HG03280 (cell line): ENCODE measurements at regions not wholly inside any gene's neighbourhood (a gene's known extent, or its start where the extent isn't known, plus 50 kb on each side); places are given as distances from the start of the nearest gene placed in this dataset.
"Not testable (repeated sequence)": the region's sequence is repeated elsewhere in the genome, so short reads cannot be mapped to it uniquely, and the experiment has no call there.

ENCODE experiments used
- ATAC-seq: cut with Tn5 transposase; IDR thresholded peaks from one replicate; pipeline ENCODE4 v1.9.1; 2021; ENCODE audit warnings: mild to moderate bottlenecking, moderate library complexity; ENCODE audit not compliant: unreplicated experiment

GRCh38 chr2:39875182-39875913 lies 96.3 kb upstream of the THUMPD2 start:
- ATAC-seq: no peak

GRCh38 chr2:39874236-39874635 lies 95.2 kb upstream of the THUMPD2 start:
- no peak for ATAC-seq

GRCh38 chr2:39873586-39873985 lies 94.5 kb upstream of the THUMPD2 start:
- no peak for ATAC-seq

DNA sequence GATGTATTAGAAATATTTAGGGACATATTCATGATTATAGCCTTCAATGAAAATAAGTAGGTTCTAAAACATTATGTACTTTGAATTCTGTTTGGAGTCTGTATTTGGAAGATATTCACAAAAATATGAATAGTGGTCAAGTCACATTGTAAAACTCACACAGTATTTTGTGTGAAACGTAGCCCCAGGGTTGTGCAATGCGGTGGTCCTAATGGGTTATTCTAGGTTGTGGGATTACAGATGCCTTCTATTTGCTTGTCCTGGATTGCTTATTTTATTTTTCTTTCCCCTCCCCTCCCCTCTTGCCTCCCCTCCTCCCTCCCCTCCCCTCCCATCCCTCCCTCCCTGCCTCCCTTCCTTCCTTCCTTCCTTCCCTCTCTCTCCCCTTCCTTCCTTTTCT lies 93.7 kb upstream of the THUMPD2 start:
- no peak for ATAC-seq

GRCh38 chr2:39871291-39871761 lies 92.3 kb upstream of the THUMPD2 start:
- no peak for ATAC-seq

GRCh38 chr2:39870871-39871270 lies 91.8 kb upstream of the THUMPD2 start:
- ATAC-seq: no peak

- no peak for ATAC-seq
These were observed 88.2 kb upstream of the THUMPD2 start for GRCh38 chr2:39867268-39867667.

DNA sequence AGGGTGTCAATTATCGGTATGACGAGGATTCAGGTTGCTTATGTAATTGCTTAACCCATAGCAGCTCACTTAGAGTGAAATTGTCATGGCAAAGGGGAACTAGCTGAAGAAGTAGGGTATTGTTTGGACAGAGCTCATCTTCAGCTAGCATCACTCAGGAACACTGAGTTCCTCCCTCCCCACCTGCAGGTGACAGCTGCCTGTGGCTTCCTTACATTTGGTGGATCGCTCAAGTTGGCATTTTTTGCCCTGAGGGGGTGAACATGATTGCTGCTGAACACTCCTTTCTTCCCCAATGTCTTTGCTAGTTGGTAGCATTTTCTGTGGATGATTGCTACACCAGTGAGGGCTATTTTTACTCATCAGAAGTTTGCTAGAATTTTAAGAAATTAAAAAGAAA lies 86.7 kb upstream of the THUMPD2 start:
- ATAC-seq: no peak

DNA sequence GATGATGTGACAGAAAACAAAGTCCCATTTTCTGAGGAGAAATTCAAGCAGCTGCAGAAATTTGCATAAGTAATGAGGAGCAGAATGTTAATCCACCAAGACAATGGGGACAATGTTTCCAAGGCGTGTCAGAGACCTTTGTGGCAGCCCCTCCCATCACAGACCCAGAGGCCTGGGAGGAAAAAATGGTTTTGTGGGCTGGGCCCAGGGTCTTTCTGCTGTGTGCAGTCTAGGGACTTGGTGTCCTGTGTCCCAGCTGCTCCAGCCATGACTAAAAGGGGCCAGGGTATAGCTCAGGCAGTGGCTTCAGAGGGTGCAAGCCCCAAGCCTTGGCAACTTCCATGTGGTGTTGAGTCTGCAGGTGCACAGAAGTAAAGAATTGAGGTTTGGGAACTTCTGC lies 84.6 kb upstream of the THUMPD2 start:
- ATAC-seq: not testable (repeated sequence)

DNA sequence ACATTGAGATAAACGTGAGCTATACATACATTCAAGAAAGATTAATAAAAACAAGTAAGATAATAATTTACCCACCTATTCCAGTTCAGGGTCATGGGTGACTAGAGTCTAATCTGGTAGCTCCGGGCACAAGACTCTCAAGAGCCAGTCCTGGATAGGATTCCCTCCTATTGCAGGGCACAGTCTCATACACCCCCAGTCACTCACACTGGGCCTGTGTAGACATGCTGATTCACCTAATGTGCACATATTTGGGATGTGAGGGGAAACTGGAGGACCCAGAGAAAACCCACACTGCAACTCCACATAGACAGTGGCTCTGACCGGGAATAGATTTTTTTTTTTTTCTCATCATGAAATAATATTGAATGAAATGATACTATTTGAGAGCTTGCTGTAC lies 81.5 kb upstream of the THUMPD2 start:
- no peak for ATAC-seq

DNA sequence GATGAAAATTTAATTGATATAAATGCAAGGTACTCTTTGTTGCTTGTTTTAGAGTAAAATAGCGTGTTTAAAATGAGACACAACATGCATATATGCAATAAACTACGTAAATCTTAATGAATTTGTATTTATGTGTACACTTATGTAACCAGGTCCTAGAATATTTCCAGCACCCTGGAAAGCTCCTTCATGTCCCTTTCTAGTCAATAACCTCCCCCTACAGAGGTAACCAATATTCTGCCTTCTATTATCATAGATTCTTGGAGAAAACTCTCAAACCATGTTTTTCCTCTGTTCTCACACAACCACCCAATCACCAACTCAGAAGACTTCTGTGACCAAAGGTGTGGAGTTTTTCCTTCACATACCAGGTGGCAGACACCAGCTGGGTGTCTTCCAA lies 79.6 kb upstream of the THUMPD2 start:
- ATAC-seq: no peak

DNA sequence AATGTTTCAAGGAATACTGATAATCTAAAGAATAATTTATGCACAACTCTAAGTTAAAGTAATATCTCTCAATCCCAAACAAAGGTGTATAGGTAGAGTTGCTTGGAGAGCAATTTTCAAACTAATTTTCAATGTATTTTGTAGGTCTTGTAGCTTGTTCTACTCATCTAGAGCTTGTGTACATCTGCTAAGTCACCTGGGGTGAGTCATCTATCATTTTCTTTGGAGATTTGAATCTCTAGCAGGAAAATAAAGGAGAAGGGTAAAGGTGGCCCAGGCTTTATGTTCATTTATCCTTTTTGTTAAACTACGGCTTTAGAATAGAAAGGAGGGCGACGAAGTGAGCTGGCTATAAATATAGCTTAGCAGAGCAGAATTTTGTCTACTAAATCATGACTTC lies 76.8 kb upstream of the THUMPD2 start:
- ATAC-seq: no peak

GRCh38 chr2:39854771-39855170 lies 75.7 kb upstream of the THUMPD2 start:
- no peak for ATAC-seq

DNA sequence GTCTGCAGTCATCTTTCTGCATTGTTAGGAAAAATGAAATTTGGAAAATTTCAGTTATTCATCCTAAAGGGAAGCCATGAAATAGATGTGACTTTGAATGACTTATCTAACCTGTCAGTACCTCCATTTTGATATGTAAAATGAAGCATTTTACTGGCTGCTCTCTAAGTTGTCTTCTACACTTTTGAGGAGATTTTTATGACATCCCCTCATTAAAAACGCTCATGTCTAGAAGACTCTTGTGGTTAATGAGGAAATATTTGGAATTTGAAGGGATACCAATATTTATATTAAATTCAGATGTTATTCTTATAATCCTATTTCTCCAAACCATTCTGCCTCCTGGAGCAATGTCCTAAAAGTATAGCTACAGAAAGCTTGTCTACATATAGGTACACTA lies 73.8 kb upstream of the THUMPD2 start:
- no peak for ATAC-seq

DNA sequence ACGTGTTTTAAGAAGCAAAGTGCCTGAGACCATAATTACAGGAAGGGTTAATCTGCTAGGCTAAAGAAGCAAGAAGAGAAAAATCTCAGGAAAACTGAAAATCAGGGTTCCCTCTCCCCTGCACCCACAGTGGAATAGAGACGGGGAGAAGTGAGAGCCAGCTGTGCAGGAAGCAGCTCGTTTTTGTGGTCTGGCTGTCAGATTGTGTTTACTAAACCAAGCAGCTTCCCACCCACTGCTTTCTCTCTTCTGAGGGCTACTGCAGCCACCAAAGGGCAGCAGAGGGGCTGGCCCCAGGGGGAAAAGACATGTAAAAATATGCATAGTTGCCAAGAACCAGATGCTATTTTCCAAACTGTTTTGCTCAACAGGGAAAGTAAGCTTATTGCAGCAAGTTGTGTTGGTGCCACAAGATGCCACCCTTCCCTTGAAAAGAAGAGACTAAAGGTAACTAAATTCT lies 72.6 kb upstream of the THUMPD2 start:
- ATAC-seq: peak; percentile 75

DNA sequence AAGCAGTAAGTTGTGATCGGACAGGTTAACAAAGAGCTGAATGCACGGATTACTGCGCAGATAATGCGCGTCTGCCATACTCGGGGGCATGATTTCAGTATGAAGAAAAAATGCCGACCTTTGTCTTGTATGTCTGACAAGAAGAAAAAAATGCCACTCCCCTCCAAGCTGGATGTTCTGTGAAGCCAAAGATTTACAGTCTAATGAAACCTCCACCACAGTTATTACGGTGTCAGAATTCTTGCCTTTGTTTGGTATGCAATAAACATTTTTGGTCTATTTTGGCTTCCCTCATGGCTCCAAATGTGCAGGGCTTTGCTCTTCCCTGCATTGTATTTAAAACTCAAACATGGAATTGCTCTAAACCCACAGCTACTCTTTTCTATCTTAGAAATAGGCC lies 72.2 kb upstream of the THUMPD2 start:
- no peak for ATAC-seq

DNA sequence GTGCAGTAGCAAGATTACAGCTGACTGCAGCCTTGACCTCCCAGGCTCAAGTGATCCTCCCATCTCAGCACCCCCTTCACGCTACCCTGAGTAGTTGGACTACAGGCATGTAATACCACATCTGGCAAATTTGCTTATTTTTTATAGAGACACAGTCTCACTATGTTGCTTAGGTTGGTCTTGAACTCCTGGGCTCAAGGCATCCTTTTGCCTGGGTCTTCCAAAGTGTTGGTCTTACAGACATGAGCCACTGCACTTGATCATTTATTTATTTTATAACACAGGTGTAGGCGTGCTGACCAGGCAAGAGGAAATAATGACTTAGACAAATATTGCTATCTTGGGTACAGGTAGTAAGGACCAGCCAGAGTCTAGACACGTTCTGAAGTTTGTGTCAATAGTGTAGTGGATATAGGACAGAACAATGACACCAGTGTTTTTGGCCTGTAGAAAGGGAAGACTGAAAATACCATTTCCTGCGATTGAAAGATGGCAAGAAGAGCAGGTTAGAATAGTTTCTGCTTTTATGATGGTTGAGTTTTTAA lies 71.0 kb upstream of the THUMPD2 start:
- ATAC-seq: no peak

- no peak for ATAC-seq
These were observed 70.0 kb upstream of the THUMPD2 start for GRCh38 chr2:39849064-39849463.

GRCh38 chr2:39845460-39846146 lies 66.5 kb upstream of the THUMPD2 start:
- ATAC-seq: no peak

DNA sequence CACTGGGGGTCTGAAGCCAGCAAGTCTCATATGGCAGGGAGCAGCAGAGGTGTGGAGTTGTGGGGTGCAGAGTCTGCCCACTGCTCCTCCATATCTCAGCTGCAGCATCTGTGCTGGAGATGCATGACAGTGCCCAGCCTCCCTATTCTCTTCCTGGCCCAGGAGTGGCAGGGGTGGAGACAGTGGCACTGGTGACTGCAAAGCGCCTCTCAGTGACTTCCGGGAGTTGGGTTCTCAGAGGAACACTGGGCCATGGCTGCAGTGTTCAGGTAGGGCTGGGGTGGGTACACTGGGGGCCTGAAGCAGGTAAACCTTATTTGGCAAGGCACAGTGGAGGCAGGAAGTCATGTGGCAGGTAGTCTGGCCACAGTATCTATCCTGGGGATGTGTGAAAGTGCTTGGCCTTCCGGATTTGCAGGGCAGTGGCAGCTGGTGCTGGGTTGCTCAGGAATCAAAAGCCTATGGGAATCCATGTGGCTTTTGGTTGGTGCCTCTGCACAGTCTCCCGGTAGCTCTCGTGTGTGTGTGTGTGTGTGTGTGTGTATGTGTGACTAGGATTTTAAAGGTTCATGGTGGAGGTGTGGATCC lies 60.3 kb upstream of the THUMPD2 start:
- no peak for ATAC-seq

DNA sequence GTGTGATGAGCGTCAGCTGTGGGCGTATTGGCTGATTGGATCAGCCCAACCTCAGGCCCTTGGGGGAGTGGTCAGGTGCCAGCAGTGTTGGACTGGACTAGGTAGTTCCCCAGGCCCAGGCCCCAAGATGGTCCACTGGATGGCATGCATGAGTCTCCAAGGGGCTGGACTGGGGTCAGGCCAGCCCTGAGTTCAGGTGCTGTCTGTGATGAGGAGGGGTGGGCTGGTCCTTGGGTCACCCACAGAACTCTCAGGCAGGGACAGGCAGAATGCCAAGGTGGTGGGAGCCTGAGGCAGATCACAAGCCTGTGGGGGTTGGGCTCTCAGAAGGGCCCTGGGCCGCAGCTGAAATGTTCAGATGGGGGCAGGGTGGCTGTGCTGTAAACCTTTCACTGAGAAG lies 59.5 kb upstream of the THUMPD2 start:
- no peak for ATAC-seq
